A673 (cell line): ENCODE measurements at regions not wholly inside any gene's neighbourhood (a gene's known extent, or its start where the extent isn't known, plus 50 kb on each side); places are given as distances from the start of the nearest gene placed in this dataset.

Source experiments
- BruUV-seq: library from RNA; stranded (reverse); fragments of 400-500 nt; replicated peaks from 2 replicates; lab custom pipeline; 2021; lab: Mats Ljungman, UMichigan
- CTCF ChIA-PET: fragments of 300-600 bp; sonication (Branson Sonifier 250); formaldehyde crosslinking; loops from one replicate; lab custom pipeline; 2022; ENCODE audit warnings: antibody characterized with exemption; lab: Charles Lee
- POLR2A ChIA-PET: fragments of 300-600 bp; sonication (Branson Sonifier 250); formaldehyde crosslinking; loops from one replicate; lab custom pipeline; 2022; ENCODE audit warnings: antibody characterized with exemption; ENCODE audit not compliant: low non-redundant PET; lab: Charles Lee
- DNase-seq: peaks from one replicate; pipeline ENCODE4 v3.0.0-alpha.2; 2015; ENCODE audit warnings: low spot score
- H3K27ac ChIP-seq: fragments of 200-600 bp; sonication (generic); 2 replicates; pipeline ENCODE4 v1.5.1; 2016; ENCODE audit warnings: mixed run types, low read depth, mild to moderate bottlenecking, mixed read lengths, antibody characterized with exemption, low read length; ENCODE audit not compliant: poor library complexity, severe bottlenecking
- H3K27me3 ChIP-seq: fragments of 200-600 bp; sonication (generic); replicated peaks from 2 replicates; pipeline ENCODE4 v1.6.1; 2017; ENCODE audit warnings: mixed run types, low read depth, mild to moderate bottlenecking, mixed read lengths, antibody characterized with exemption, low read length; ENCODE audit not compliant: insufficient read depth, poor library complexity
- H3K36me3 ChIP-seq: fragments of 200-600 bp; sonication (generic); 2 replicates; pipeline ENCODE4 v1.6.1; 2016; ENCODE audit warnings: mixed run types, mild to moderate bottlenecking, mixed read lengths, antibody characterized with exemption, low read length; ENCODE audit not compliant: insufficient read depth, poor library complexity, severe bottlenecking
- H3K4me1 ChIP-seq: fragments of 200-600 bp; sonication (generic); 2 replicates; pipeline ENCODE4 v1.6.1; 2017; ENCODE audit warnings: mixed run types, mild to moderate bottlenecking, mixed read lengths, antibody characterized with exemption, low read length; ENCODE audit not compliant: insufficient read depth, poor library complexity, severe bottlenecking
- H3K4me3 ChIP-seq: fragments of 200-600 bp; sonication (generic); 2 replicates; pipeline ENCODE4 v1.5.1; 2016; ENCODE audit warnings: low read depth, mixed run types, mild to moderate bottlenecking, mixed read lengths, low read length; ENCODE audit not compliant: poor library complexity, severe bottlenecking
- H3K9me3 ChIP-seq: fragments of 200-600 bp; sonication (generic); 2 replicates; pipeline ENCODE4 v1.6.1; 2016; ENCODE audit warnings: mixed run types, low read depth, mild to moderate bottlenecking, mixed read lengths, antibody characterized with exemption, low read length; ENCODE audit not compliant: poor library complexity, severe bottlenecking
- EZH2 ChIP-seq: fragments of 200-600 bp; sonication (generic); IDR thresholded peaks from 2 replicates; pipeline ENCODE4 v1.6.1; 2017; ENCODE audit warnings: borderline replicate concordance, low read depth, mild to moderate bottlenecking, mixed read lengths, antibody characterized with exemption, low read length; ENCODE audit not compliant: poor library complexity, severe bottlenecking
- intact Hi-C: fragments of 100-400 bp; cut with micrococcal nuclease; formaldehyde crosslinking; loops from one replicate; pipeline ENCODE4 v1.10.0; 2022; ENCODE audit not compliant: unreplicated experiment
- TF ChIP-seq, protein P1 (sequence below): fragments of 300-800, 200-600 bp; sonication (generic); conservative IDR thresholded peaks from 2 replicates; pipeline ENCODE4 v1.5.1; 2017; ENCODE audit warnings: low read depth, mild to moderate bottlenecking, antibody characterized with exemption, low read length, moderate library complexity, mixed read lengths

DNA sequence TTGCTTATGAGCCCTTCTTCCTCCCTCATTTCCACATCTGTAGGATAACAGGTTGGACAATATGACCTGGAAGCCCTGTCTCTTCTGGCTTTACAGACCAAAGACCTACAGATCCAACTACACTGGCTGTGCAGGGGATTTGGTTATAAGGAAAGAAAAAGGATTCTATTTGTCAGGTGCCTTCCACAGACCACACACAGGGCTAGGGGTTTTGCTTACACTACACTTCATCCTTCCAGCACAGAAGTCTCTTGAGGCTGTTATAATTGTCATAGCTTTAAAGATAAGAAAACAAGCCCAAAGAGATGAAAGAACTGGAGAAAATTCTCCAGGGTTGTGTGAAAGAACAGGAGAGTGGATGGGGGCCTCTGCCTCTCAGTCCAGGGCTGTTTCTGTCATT lies 302.6 kb downstream of the MYCN start:
- Histone ChIP-seq H3K9me3 (no peaks in the 10 kb centered on the region), H3K27ac (no peak overlapping the region), H3K4me3 (no peak overlapping the region), H3K36me3 (no peaks in the 10 kb centered on the region), H3K4me1 (no peaks in the 10 kb centered on the region), H3K27me3 (peaks cover 19% of the 10 kb centered on the region)
- intact Hi-C loops, result no loop called here
- TF ChIP-seq, protein P1, sequence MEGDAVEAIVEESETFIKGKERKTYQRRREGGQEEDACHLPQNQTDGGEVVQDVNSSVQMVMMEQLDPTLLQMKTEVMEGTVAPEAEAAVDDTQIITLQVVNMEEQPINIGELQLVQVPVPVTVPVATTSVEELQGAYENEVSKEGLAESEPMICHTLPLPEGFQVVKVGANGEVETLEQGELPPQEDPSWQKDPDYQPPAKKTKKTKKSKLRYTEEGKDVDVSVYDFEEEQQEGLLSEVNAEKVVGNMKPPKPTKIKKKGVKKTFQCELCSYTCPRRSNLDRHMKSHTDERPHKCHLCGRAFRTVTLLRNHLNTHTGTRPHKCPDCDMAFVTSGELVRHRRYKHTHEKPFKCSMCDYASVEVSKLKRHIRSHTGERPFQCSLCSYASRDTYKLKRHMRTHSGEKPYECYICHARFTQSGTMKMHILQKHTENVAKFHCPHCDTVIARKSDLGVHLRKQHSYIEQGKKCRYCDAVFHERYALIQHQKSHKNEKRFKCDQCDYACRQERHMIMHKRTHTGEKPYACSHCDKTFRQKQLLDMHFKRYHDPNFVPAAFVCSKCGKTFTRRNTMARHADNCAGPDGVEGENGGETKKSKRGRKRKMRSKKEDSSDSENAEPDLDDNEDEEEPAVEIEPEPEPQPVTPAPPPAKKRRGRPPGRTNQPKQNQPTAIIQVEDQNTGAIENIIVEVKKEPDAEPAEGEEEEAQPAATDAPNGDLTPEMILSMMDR, result no peak
- no peak for TF ChIP-seq EZH2
- BruUV-seq, result no TSS peak
- POLR2A ChIA-PET, result no interaction called here
- CTCF ChIA-PET, result no interaction called here
- no peak for DNase-seq

DNA sequence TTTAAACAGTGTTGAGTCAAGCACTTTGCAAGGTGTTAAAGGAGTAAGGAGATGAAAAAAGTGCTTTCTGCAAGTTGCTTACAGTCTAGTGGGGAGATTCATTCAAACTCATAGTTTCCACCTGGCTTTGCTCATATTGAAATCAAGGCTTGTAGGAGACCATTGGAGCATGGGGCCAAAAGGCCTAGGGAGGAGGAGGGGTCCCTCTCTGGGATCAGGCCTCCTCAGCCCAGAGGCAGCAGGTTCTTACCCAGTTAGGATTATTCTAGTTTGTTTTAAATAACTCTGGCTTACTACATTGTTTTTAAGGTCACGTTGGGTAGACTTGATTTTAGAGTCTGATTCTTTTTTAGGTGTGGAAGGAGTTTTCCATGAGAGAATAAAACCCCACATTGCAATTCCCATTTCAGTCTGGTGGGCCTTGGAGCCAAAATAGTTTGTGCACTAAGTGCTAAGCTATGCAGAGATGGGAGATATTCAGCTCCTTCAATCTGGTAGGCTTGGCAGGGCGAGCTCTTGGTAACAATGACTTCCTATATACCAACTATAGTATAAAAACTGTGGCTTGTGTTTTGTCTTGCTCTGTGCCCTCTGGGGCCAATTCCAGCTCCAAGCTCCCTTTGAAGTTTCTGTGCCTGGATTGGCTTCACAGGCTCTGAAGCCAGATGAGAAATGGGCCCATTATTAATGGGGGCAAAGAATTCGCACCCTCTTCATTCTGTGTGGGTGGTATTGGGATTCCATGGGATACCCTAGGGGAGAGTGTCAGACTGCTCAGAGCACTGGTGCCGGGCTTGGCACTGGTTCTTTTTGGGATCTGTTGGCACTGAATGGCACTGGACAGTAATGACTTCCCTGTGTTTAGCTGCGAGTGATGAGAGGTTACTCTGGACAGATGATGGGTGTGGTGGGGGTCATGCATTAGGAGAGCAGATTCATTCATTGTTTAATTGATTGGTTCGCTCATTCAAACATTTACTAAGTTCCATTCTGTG lies 301.1 kb downstream of the MYCN start:
- TF ChIP-seq, protein P1, result no peak
- no peak for TF ChIP-seq EZH2
- CTCF ChIA-PET, result no interaction called here
- Histone ChIP-seq H3K27ac (no peak overlapping the region), H3K4me1 (no peaks in the 10 kb centered on the region), H3K9me3 (no peaks in the 10 kb centered on the region), H3K4me3 (no peak overlapping the region), H3K27me3 (peaks cover 13% of the 10 kb centered on the region), H3K36me3 (no peaks in the 10 kb centered on the region)
- BruUV-seq, result no TSS peak
- intact Hi-C loops, result no loop called here
- no peak for DNase-seq
- POLR2A ChIA-PET, result no interaction called here

DNA sequence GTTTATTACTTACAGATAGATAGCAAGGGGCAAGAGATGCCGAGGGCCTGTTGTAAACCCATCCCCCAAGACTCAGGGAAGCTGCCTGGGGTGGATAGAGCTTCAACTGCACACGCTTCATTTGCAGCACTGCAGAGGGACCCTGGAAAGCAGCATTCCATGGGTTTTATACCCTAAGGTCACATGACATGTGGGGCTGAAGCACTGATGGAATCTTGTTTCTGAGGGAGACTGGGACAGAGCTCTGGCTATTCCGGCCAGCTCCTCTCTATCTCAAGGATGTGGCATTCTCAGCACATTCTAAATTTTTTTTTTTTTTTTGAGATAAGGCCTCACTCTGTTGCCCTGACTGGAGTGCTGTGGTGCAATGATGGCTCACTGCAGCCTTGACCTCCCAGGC lies 300.1 kb downstream of the MYCN start:
- Histone ChIP-seq H3K9me3 (no peaks in the 10 kb centered on the region), H3K4me3 (no peak overlapping the region), H3K27me3 (peaks cover 13% of the 10 kb centered on the region), H3K4me1 (no peaks in the 10 kb centered on the region), H3K36me3 (no peaks in the 10 kb centered on the region), H3K27ac (no peak overlapping the region)
- DNase-seq, result no peak
- ChIA-PET CTCF (no interaction called here), POLR2A (no interaction called here)
- intact Hi-C loops, result no loop called here
- no TSS peak for BruUV-seq
- TF ChIP-seq, protein P1, result no peak
- TF ChIP-seq EZH2, result no peak
